ENCODE measurements at regions not wholly inside any gene's neighbourhood (a gene's known extent, or its start where the extent isn't known, plus 50 kb on each side); places are given as distances from the start of the nearest gene placed in this dataset.
"Not testable (repeated sequence)": the region's sequence is repeated elsewhere in the genome, so short reads cannot be mapped to it uniquely, and the experiment has no call there.

GRCh38 chr12:89059721-89060541 is 292.4 kb downstream of the DUSP6 start:
- H3K9ac ChIP-seq (ENCODE audit: low read length): no peak overlapping the region
- no peaks in the 10 kb centered on the region for H3K27me3 ChIP-seq (ENCODE audit: insufficient read depth, low read length)
- H2BK5ac ChIP-seq (ENCODE audit: low read depth, low read length, poor library complexity): no peak overlapping the region
- no peaks in the 10 kb centered on the region for H3K79me2 ChIP-seq (ENCODE audit: control insufficient read depth, insufficient read depth, low read length, poor library complexity)
- peaks cover 4% of the 10 kb centered on the region for H3K9me3 ChIP-seq (ENCODE audit: insufficient read depth, low read depth, low read length)
- H4K12ac ChIP-seq (ENCODE audit: low read depth, low read length): no peak overlapping the region
- H2BK120ac ChIP-seq (ENCODE audit: insufficient read depth, low read length, poor library complexity): no peak overlapping the region
- DNase-seq: no peak
- H3K4me3 ChIP-seq (ENCODE audit: low read depth, low read length): no peak overlapping the region
- H3K4ac ChIP-seq (ENCODE audit: low read depth, low read length): no peak overlapping the region
- H3K14ac ChIP-seq (ENCODE audit: low read length): no peak overlapping the region
- H3K36me3 ChIP-seq (ENCODE audit: control insufficient read depth in 1 of 2, insufficient read depth in 2 of 2, low read length in 2 of 2): no peaks in the 10 kb centered on the region
- no peak overlapping the region for H4K91ac ChIP-seq (ENCODE audit: low read depth, low read length)
- H3K79me1 ChIP-seq (ENCODE audit: low read length): no peaks in the 10 kb centered on the region
- no peak overlapping the region for H3K23ac ChIP-seq (ENCODE audit: low read length)
- no peak overlapping the region for H2BK12ac ChIP-seq (ENCODE audit: low read length)
- no peak overlapping the region for H2AFZ ChIP-seq (ENCODE audit: insufficient read depth, low read length, poor library complexity)
- H3K27ac ChIP-seq (ENCODE audit: low read depth, low read length): no peak overlapping the region
- no peak overlapping the region for H3K4me2 ChIP-seq (ENCODE audit: low read length)
- no peaks in the 10 kb centered on the region for H3K4me1 ChIP-seq (ENCODE audit: control insufficient read depth in 1 of 2, insufficient read depth in 2 of 2, low read length in 2 of 2)
- no peak overlapping the region for H2AK5ac ChIP-seq (ENCODE audit: low read length)
- no peak overlapping the region for H3K18ac ChIP-seq (ENCODE audit: low read length)
- no peak overlapping the region for H4K8ac ChIP-seq (ENCODE audit: low read depth, low read length)
- WGBS (ENCODE audit: extremely low coverage, insufficient coverage, insufficient read length): no CpG with 5 or more reads among the region's 9 CpGs

GRCh38 chr12:89059056-89059455 is 293.2 kb downstream of the DUSP6 start:
- Histone ChIP-seq H3K23ac (ENCODE audit: low read length) (no peak overlapping the region), H3K79me1 (ENCODE audit: low read length) (no peaks in the 10 kb centered on the region), H3K18ac (ENCODE audit: low read length) (no peak overlapping the region), H3K9me3 (ENCODE audit: insufficient read depth, low read depth, low read length) (peaks cover 4% of the 10 kb centered on the region), H2AK5ac (ENCODE audit: low read length) (no peak overlapping the region), H3K27me3 (ENCODE audit: insufficient read depth, low read length) (no peaks in the 10 kb centered on the region), H2BK120ac (ENCODE audit: insufficient read depth, low read length, poor library complexity) (no peak overlapping the region), H3K9ac (ENCODE audit: low read length) (no peak overlapping the region), H3K4me1 (ENCODE audit: control insufficient read depth in 1 of 2, insufficient read depth in 2 of 2, low read length in 2 of 2) (no peaks in the 10 kb centered on the region), H3K14ac (ENCODE audit: low read length) (no peak overlapping the region), H4K12ac (ENCODE audit: low read depth, low read length) (no peak overlapping the region), H3K36me3 (ENCODE audit: control insufficient read depth in 1 of 2, insufficient read depth in 2 of 2, low read length in 2 of 2) (no peaks in the 10 kb centered on the region), H3K4me2 (ENCODE audit: low read length) (no peak overlapping the region), H3K4me3 (ENCODE audit: low read depth, low read length) (no peak overlapping the region), H3K79me2 (ENCODE audit: control insufficient read depth, insufficient read depth, low read length, poor library complexity) (no peaks in the 10 kb centered on the region), H2BK5ac (ENCODE audit: low read depth, low read length, poor library complexity) (no peak overlapping the region), H3K27ac (ENCODE audit: low read depth, low read length) (no peak overlapping the region), H4K91ac (ENCODE audit: low read depth, low read length) (no peak overlapping the region), H2AFZ (ENCODE audit: insufficient read depth, low read length, poor library complexity) (no peak overlapping the region), H4K8ac (ENCODE audit: low read depth, low read length) (no peak overlapping the region), H2BK12ac (ENCODE audit: low read length) (no peak overlapping the region), H3K4ac (ENCODE audit: low read depth, low read length) (no peak overlapping the region)
- no peak for DNase-seq
- WGBS (ENCODE audit: extremely low coverage, insufficient coverage, insufficient read length): no CpG with 5 or more reads among the region's 3 CpGs

DNA sequence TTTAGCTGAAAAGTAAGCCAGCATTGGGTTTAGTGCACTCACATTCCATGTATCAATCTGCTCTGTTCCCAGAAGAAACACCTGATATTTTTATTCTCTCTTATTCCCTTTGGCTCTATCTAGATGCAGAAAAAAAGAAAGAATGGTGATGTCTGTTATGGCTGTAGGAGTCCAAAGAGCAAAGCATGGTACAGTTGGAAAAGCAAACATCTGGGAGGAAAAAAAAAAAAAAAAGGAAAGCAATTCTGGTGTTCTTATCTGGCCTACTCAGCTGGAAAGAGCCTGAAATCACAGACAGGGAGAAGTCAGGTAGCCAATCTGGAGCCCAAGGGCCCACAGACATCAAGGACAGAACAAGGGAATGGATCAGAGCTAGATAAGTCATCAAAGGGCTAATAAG is 293.9 kb downstream of the DUSP6 start:
- no peak for DNase-seq
- H3K27ac ChIP-seq (ENCODE audit: low read depth, low read length): no peak overlapping the region
- H3K23ac ChIP-seq (ENCODE audit: low read length): no peak overlapping the region
- H3K18ac ChIP-seq (ENCODE audit: low read length): no peak overlapping the region
- H3K79me1 ChIP-seq (ENCODE audit: low read length): no peaks in the 10 kb centered on the region
- no peak overlapping the region for H3K4ac ChIP-seq (ENCODE audit: low read depth, low read length)
- no peak overlapping the region for H3K14ac ChIP-seq (ENCODE audit: low read length)
- no peak overlapping the region for H4K8ac ChIP-seq (ENCODE audit: low read depth, low read length)
- H2BK120ac ChIP-seq (ENCODE audit: insufficient read depth, low read length, poor library complexity): no peak overlapping the region
- no peaks in the 10 kb centered on the region for H3K4me1 ChIP-seq (ENCODE audit: control insufficient read depth in 1 of 2, insufficient read depth in 2 of 2, low read length in 2 of 2)
- no peak overlapping the region for H2BK5ac ChIP-seq (ENCODE audit: low read depth, low read length, poor library complexity)
- no peak overlapping the region for H4K12ac ChIP-seq (ENCODE audit: low read depth, low read length)
- no peak overlapping the region for H4K91ac ChIP-seq (ENCODE audit: low read depth, low read length)
- no peak overlapping the region for H3K4me2 ChIP-seq (ENCODE audit: low read length)
- H2AK5ac ChIP-seq (ENCODE audit: low read length): no peak overlapping the region
- H2AFZ ChIP-seq (ENCODE audit: insufficient read depth, low read length, poor library complexity): no peak overlapping the region
- no peaks in the 10 kb centered on the region for H3K36me3 ChIP-seq (ENCODE audit: control insufficient read depth in 1 of 2, insufficient read depth in 2 of 2, low read length in 2 of 2)
- H3K9me3 ChIP-seq (ENCODE audit: insufficient read depth, low read depth, low read length): peaks cover 3% of the 10 kb centered on the region
- H3K79me2 ChIP-seq (ENCODE audit: control insufficient read depth, insufficient read depth, low read length, poor library complexity): no peaks in the 10 kb centered on the region
- H3K9ac ChIP-seq (ENCODE audit: low read length): no peak overlapping the region
- H2BK12ac ChIP-seq (ENCODE audit: low read length): no peak overlapping the region
- H3K4me3 ChIP-seq (ENCODE audit: low read depth, low read length): no peak overlapping the region
- H3K27me3 ChIP-seq (ENCODE audit: insufficient read depth, low read length): no peaks in the 10 kb centered on the region

DNA sequence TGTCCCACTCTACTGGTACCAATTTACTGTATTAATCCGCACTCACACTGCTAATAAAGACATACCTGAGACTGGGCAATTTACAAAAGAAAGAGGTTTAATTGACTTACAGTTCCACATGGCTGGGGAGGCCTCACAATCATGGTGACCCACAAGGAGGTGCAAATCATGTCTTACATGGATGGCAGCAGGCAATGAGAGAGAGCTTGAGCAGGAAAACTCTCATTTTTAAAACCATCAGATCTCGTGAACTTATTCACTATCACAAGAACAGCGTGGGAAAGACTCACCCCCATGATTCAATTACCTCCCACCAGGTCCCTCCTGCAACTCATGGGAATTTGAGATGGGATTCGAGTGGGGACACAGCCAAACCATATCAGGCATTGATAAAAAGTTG is 298.5 kb downstream of the DUSP6 start:
- H2AFZ ChIP-seq (ENCODE audit: insufficient read depth, low read length, poor library complexity); H3K4me2 ChIP-seq (ENCODE audit: low read length); H3K23ac ChIP-seq (ENCODE audit: low read length); H3K18ac ChIP-seq (ENCODE audit: low read length); H3K4ac ChIP-seq (ENCODE audit: low read depth, low read length); H3K4me1 ChIP-seq (ENCODE audit: control insufficient read depth in 1 of 2, insufficient read depth in 2 of 2, low read length in 2 of 2); H3K79me2 ChIP-seq (ENCODE audit: control insufficient read depth, insufficient read depth, low read length, poor library complexity); H3K9ac ChIP-seq (ENCODE audit: low read length); H3K79me1 ChIP-seq (ENCODE audit: low read length); H2AK5ac ChIP-seq (ENCODE audit: low read length); DNase-seq; H2BK5ac ChIP-seq (ENCODE audit: low read depth, low read length, poor library complexity); H2BK120ac ChIP-seq (ENCODE audit: insufficient read depth, low read length, poor library complexity); H3K4me3 ChIP-seq (ENCODE audit: low read depth, low read length); H2BK12ac ChIP-seq (ENCODE audit: low read length); H3K27me3 ChIP-seq (ENCODE audit: insufficient read depth, low read length); H3K27ac ChIP-seq (ENCODE audit: low read depth, low read length); H4K8ac ChIP-seq (ENCODE audit: low read depth, low read length); H3K9me3 ChIP-seq (ENCODE audit: insufficient read depth, low read depth, low read length); H3K36me3 ChIP-seq (ENCODE audit: control insufficient read depth in 1 of 2, insufficient read depth in 2 of 2, low read length in 2 of 2); H3K14ac ChIP-seq (ENCODE audit: low read length); H4K12ac ChIP-seq (ENCODE audit: low read depth, low read length); H4K91ac ChIP-seq (ENCODE audit: low read depth, low read length): not testable (repeated sequence)
- no CpG with 5 or more reads among the region's 4 CpGs for WGBS (ENCODE audit: extremely low coverage, insufficient coverage, insufficient read length)

Data from trophoblast cell (in vitro differentiated cells and primary cell).